Peyer's patch (tissue), 4 donors: ENCODE measurements at regions not wholly inside any gene's neighbourhood (a gene's known extent, or its start where the extent isn't known, plus 50 kb on each side); places are given as distances from the start of the nearest gene placed in this dataset.

ENCODE experiments used
- CTCF ChIP-seq, 6 experiments: fragments of 450-650 bp in 4 of 6; fragments of 200-600 bp in 2 of 6; sonication (generic) in 1 of 6; IDR thresholded peaks; one replicate each; pipeline ENCODE4 v1.5.1; 2017 to 2019; ENCODE audit warnings: antibody characterized with exemption in 6 of 6, mild to moderate bottlenecking in 3 of 6, moderate library complexity in 1 of 6
- POLR2A ChIP-seq, 2 donors: fragments of 450-650 bp; IDR thresholded peaks; one replicate each; pipeline ENCODE4 v1.5.1; 2017; ENCODE audit warnings: antibody characterized with exemption in 2 of 2, mild to moderate bottlenecking in 2 of 2, moderate library complexity in 2 of 2

GRCh38 chr5:34469971-34470370 is 186.2 kb upstream of the RAI14 start:
- TF ChIP-seq POLR2A (IDR thresholded peaks at IDR 0.05) (no peak), CTCF (IDR thresholded peaks at IDR 0.05) (no peak)
